Endothelial cell of umbilical vein (primary cell): ENCODE measurements at regions not wholly inside any gene's neighbourhood (a gene's known extent, or its start where the extent isn't known, plus 50 kb on each side); places are given as distances from the start of the nearest gene placed in this dataset.

Experiments used
- EZH2 ChIP-seq: IDR thresholded peaks from 2 replicates; pipeline ENCODE4 v1.6.1; 2012; ENCODE audit warnings: borderline replicate concordance, low read depth, mild to moderate bottlenecking, moderate library complexity, low read length, inconsistent platforms; ENCODE audit not compliant: severe bottlenecking
- FOS ChIP-seq: IDR thresholded peaks from 2 replicates; pipeline ENCODE4 v1.6.1; 2011; ENCODE audit warnings: mild to moderate bottlenecking, low read length, moderate library complexity, borderline replicate concordance; ENCODE audit not compliant: insufficient read depth
- GATA2 ChIP-seq: IDR thresholded peaks from 2 replicates; pipeline ENCODE4 v1.7.0; 2011; ENCODE audit warnings: low read depth, mild to moderate bottlenecking, moderate library complexity, mixed read lengths, low read length; ENCODE audit not compliant: insufficient read length, insufficient read depth
- JUN ChIP-seq: IDR thresholded peaks from 2 replicates; pipeline ENCODE4 v1.6.1; 2011; ENCODE audit warnings: borderline replicate concordance, low read depth; ENCODE audit not compliant: insufficient read length, insufficient read depth
- POLR2A ChIP-seq: IDR thresholded peaks from 2 replicates; pipeline ENCODE4 v1.6.1; 2012; ENCODE audit warnings: low read depth, mild to moderate bottlenecking, control low read depth, low read length
- POLR2AphosphoS5 ChIP-seq: IDR thresholded peaks from 2 replicates; pipeline ENCODE4 v1.6.1; 2012; ENCODE audit warnings: low read depth, mild to moderate bottlenecking, control low read depth, low read length, moderate library complexity; ENCODE audit not compliant: insufficient read depth
- TF ChIP-seq, protein P1 (sequence below), 2 donors: IDR thresholded peaks; 1 replicate in 1 of 2; 2 replicates in 1 of 2; pipeline ENCODE4 v1.5.1; 2011; ENCODE audit warnings: low read length in 2 of 2, mild to moderate bottlenecking in 2 of 2, moderate library complexity in 2 of 2, control low read depth in 1 of 2, inconsistent platforms in 1 of 2, low read depth in 1 of 2; ENCODE audit not compliant: insufficient read depth in 1 of 2; ENCODE audit errors: extremely low read depth in 1 of 2
- TF ChIP-seq, protein P2 (sequence below): IDR thresholded peaks from 2 replicates; pipeline ENCODE4 v1.6.1; 2011; ENCODE audit not compliant: insufficient read depth, insufficient read length

DNA sequence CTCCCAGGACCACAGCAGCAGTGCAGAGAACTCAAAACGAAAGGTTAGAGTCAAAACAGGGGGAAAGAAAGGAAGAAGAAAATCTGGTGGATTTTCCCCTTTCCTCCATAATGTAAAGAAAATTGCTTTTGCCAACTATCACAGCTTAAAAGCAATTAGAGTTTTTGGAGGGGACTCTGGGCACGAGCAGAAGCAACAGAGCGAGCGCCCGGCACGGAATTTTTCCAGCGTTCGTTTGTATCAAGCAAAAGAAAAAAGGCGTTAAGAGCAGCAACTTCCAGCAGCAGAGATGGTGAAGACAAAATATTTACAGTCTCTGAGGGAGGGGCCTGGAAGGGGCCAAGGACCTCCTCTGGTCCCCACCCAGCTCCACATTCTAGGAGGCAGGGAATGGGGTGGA, 174.9 kb upstream of the LINGO1 start:
- no peak for TF ChIP-seq POLR2A
- no peak for TF ChIP-seq EZH2
- TF ChIP-seq GATA2, result no peak
- TF ChIP-seq, protein P1, sequence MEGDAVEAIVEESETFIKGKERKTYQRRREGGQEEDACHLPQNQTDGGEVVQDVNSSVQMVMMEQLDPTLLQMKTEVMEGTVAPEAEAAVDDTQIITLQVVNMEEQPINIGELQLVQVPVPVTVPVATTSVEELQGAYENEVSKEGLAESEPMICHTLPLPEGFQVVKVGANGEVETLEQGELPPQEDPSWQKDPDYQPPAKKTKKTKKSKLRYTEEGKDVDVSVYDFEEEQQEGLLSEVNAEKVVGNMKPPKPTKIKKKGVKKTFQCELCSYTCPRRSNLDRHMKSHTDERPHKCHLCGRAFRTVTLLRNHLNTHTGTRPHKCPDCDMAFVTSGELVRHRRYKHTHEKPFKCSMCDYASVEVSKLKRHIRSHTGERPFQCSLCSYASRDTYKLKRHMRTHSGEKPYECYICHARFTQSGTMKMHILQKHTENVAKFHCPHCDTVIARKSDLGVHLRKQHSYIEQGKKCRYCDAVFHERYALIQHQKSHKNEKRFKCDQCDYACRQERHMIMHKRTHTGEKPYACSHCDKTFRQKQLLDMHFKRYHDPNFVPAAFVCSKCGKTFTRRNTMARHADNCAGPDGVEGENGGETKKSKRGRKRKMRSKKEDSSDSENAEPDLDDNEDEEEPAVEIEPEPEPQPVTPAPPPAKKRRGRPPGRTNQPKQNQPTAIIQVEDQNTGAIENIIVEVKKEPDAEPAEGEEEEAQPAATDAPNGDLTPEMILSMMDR (IDR thresholded peaks at IDR 0.05; ENCODE audit: extremely low read depth in 1 of 2, insufficient read depth in 1 of 2, low read depth in 1 of 2, low read length in 2 of 2), result no peak
- TF ChIP-seq POLR2AphosphoS5, result no peak
- no peak for TF ChIP-seq JUN
- TF ChIP-seq FOS, result no peak
- TF ChIP-seq, protein P2, sequence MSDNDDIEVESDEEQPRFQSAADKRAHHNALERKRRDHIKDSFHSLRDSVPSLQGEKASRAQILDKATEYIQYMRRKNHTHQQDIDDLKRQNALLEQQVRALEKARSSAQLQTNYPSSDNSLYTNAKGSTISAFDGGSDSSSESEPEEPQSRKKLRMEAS, result no peak
